ENCODE measurements at regions not wholly inside any gene's neighbourhood (a gene's known extent, or its start where the extent isn't known, plus 50 kb on each side); places are given as distances from the start of the nearest gene placed in this dataset.

- TF ChIP-seq EZH2 (IDR thresholded peaks at IDR 0.05; ENCODE audit: low read length) (no peak), CTCF (optimal IDR thresholded peaks at IDR 0.05 in 1 of 3, IDR thresholded peaks at IDR 0.05 in 1 of 3, conservative IDR thresholded peaks at IDR 0.05 in 1 of 3; ENCODE audit: extremely low read depth in 1 of 3, insufficient read depth in 2 of 3, low read length in 3 of 3) (no peak)
Measured at GRCh38 chr19:31610018-31610417, 260.8 kb upstream of the TSHZ3 start.

Data from keratinocyte (primary cell).